ENCODE measurements at regions not wholly inside any gene's neighbourhood (a gene's known extent, or its start where the extent isn't known, plus 50 kb on each side); places are given as distances from the start of the nearest gene placed in this dataset.

DNA sequence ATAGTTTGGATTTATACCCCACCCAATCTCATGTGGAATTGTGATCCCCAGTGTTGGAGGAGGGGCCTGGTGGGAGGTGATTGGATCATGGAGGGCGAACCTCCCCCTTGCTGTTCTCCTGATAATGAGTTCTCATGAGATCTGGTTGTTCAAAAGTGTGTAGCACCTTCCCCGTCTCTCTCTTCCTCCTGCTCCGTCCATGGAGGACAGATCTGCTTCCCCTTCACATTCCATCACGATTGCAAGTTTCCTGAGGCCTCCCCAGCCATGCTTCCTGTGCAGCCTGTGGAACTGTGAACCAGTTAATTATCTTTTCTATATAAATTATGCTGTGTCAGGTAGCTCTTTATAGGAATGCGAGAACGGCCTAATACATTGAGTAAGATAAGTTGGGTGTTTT is 518.8 kb upstream of the LCORL start:
- Histone ChIP-seq H3K27me3 (replicated peaks in 1 of 7) (no peaks in the 10 kb centered on the region), H3K27ac (no peak overlapping the region), H3K36me3 (no peaks in the 10 kb centered on the region), H3K4me3 (no peak overlapping the region), H3K4me1 (no peaks in the 10 kb centered on the region), H3K9me3 (no peaks in the 10 kb centered on the region)
- 45 to 64% (median 49%) methylated on average over 6 of the region's 6 CpGs for WGBS, 5 donors
- intact Hi-C loops (cut with DNase I; ENCODE audit: low total_unique reads): no loop called here
- DNase-seq: no peak
- TF ChIP-seq POLR2AphosphoS5 (IDR thresholded peaks at IDR 0.05): no peak
- no peak for TF ChIP-seq POLR2A (IDR thresholded peaks at IDR 0.05)
- TF ChIP-seq, protein P1, sequence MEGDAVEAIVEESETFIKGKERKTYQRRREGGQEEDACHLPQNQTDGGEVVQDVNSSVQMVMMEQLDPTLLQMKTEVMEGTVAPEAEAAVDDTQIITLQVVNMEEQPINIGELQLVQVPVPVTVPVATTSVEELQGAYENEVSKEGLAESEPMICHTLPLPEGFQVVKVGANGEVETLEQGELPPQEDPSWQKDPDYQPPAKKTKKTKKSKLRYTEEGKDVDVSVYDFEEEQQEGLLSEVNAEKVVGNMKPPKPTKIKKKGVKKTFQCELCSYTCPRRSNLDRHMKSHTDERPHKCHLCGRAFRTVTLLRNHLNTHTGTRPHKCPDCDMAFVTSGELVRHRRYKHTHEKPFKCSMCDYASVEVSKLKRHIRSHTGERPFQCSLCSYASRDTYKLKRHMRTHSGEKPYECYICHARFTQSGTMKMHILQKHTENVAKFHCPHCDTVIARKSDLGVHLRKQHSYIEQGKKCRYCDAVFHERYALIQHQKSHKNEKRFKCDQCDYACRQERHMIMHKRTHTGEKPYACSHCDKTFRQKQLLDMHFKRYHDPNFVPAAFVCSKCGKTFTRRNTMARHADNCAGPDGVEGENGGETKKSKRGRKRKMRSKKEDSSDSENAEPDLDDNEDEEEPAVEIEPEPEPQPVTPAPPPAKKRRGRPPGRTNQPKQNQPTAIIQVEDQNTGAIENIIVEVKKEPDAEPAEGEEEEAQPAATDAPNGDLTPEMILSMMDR (IDR thresholded peaks at IDR 0.05 in 8 of 11, conservative IDR thresholded peaks at IDR 0.05 in 3 of 11): no peak

DNA sequence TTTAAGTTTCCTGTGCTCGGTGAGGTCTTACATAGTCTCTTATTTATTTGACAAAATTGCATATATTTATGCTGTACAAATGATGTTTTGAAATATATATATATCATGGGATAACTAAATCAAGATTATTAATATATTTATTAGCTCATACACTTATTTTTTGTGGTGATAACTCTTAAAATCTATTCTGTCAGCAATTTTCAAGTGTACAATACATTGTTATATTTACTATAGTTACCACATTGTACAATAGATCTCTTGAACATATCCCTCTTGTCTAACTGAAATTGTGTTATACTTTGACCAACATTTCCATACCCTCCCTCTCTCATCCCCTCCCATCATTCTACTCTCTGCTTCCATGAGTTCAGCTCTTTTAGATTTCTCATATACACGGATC is 516.6 kb upstream of the LCORL start:
- DNase-seq: no peak
- no peaks in the 10 kb centered on the region for H3K4me1 ChIP-seq
- no peak overlapping the region for H3K4me3 ChIP-seq
- 46 to 77% (median 75%) methylated on average over 2 of the region's 2 CpGs for WGBS, 5 donors
- intact Hi-C loops (cut with DNase I; ENCODE audit: low total_unique reads): no loop called here
- TF ChIP-seq, protein P1 (IDR thresholded peaks at IDR 0.05 in 8 of 11, conservative IDR thresholded peaks at IDR 0.05 in 3 of 11): no peak
- no peak for TF ChIP-seq POLR2A (IDR thresholded peaks at IDR 0.05)
- no peak for TF ChIP-seq POLR2AphosphoS5 (IDR thresholded peaks at IDR 0.05)
- H3K36me3 ChIP-seq: no peaks in the 10 kb centered on the region
- no peaks in the 10 kb centered on the region for H3K9me3 ChIP-seq
- no peaks in the 10 kb centered on the region for H3K27me3 ChIP-seq (replicated peaks in 1 of 7)
- no peak overlapping the region for H3K27ac ChIP-seq

DNA sequence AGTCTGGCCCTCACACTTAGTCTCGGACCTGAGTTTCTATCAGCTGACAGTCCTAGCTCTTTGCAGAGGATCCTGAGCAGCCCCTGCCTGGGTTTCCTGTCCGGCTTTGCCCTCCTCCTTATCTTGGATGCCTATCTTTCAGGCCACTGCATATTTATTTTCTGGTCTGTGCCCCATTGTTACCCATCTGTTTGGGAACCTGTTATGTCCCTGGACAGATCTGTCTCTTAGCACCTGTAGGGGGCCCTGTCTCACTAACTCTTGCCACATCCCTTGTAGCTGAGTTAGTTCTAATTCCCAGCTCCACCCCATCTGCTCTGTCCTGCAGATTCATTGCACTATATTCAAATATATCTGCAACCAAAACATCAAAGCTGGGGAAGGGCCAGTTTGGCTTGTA is 514.9 kb upstream of the LCORL start:
- no peaks in the 10 kb centered on the region for H3K27me3 ChIP-seq (replicated peaks in 1 of 7)
- H3K4me1 ChIP-seq: no peaks in the 10 kb centered on the region

DNA sequence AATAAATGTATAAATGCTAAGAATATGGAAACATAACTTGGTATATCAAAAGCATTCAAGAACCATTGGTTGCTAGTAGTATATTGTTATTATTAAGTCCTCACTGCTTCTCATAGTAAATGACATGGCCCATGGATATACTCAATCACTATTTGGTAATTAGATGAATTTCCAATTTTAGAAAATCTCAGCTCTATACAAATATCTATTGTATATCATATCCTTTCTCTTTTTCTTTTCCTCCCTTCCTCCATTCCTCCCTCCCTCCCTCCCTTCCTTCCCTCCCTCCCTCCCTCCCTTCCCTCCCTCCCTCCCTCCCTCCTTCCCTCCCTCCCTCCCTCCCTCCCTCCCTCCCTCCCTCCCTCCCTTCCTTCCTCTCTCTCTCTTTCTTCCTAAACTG is 514.4 kb upstream of the LCORL start:
- no peaks in the 10 kb centered on the region for H3K4me1 ChIP-seq
- H3K9me3 ChIP-seq: no peaks in the 10 kb centered on the region
- H3K27me3 ChIP-seq (replicated peaks in 1 of 7): no peaks in the 10 kb centered on the region
- H3K4me3 ChIP-seq: no peak overlapping the region
- no peak for DNase-seq
- H3K36me3 ChIP-seq: no peaks in the 10 kb centered on the region
- TF ChIP-seq, protein P1 (IDR thresholded peaks at IDR 0.05 in 8 of 11, conservative IDR thresholded peaks at IDR 0.05 in 3 of 11): no peak
- TF ChIP-seq POLR2AphosphoS5 (IDR thresholded peaks at IDR 0.05) (no peak), POLR2A (IDR thresholded peaks at IDR 0.05) (no peak)
- intact Hi-C loops (cut with DNase I; ENCODE audit: low total_unique reads): no loop called here
- H3K27ac ChIP-seq: no peak overlapping the region

More for the DNA sequence above, 514.9 kb upstream of the LCORL start:
- intact Hi-C loops (cut with DNase I; ENCODE audit: low total_unique reads): no loop called here
- DNase-seq: no peak
- Histone ChIP-seq H3K4me3 (no peak overlapping the region), H3K9me3 (no peaks in the 10 kb centered on the region), H3K27ac (no peak overlapping the region), H3K36me3 (no peaks in the 10 kb centered on the region)
- TF ChIP-seq POLR2AphosphoS5 (IDR thresholded peaks at IDR 0.05) (no peak), POLR2A (IDR thresholded peaks at IDR 0.05) (no peak)
- TF ChIP-seq, protein P1 (IDR thresholded peaks at IDR 0.05 in 8 of 11, conservative IDR thresholded peaks at IDR 0.05 in 3 of 11): no peak
- 54 to 67% (median 57%) methylated on average over 2 of the region's 2 CpGs for WGBS, 5 donors
